GM12878 (cell line): ENCODE measurements at regions not wholly inside any gene's neighbourhood (a gene's known extent, or its start where the extent isn't known, plus 50 kb on each side); places are given as distances from the start of the nearest gene placed in this dataset.

ENCODE experiments used
- ATAC-seq: fragments of 200-7000 bp; cut with Tn5 transposase; 3 replicates; pipeline ENCODE4 v1.9.1; 2020; ENCODE audit warnings: mild to moderate bottlenecking, moderate library complexity
- BruUV-seq: library from RNA; stranded (reverse); fragments of 400-500 nt; replicated peaks from 2 replicates; lab custom pipeline; 2021; lab: Mats Ljungman, UMichigan
- CTCF ChIA-PET: fragments of 300-600 bp; sonication (Branson Sonifier 250); formaldehyde crosslinking; extraction: SDS; loops from one replicate; lab custom pipeline; 2021; ENCODE audit warnings: inconsistent platforms; lab: Yijun Ruan, JAX
- POLR2A ChIA-PET: fragments of 350-600 bp; formaldehyde crosslinking; extraction: SDS; loops from one replicate; lab custom pipeline; 2021; ENCODE audit warnings: inconsistent platforms; lab: Charles Lee
- RAD21 ChIA-PET: fragments of 300-600 bp; sonication (Branson Sonifier 250); formaldehyde crosslinking; loops from one replicate; lab custom pipeline; 2023; ENCODE audit warnings: antibody characterized with exemption; ENCODE audit not compliant: unreplicated experiment; lab: Charles Lee
- SMC1A ChIA-PET: fragments of 300-600 bp; sonication (Branson Sonifier 250); formaldehyde crosslinking; loops from one replicate; lab custom pipeline; 2023; ENCODE audit not compliant: unreplicated experiment, uncharacterized antibody; lab: Charles Lee
- DNase-seq: peaks from one replicate; pipeline ENCODE4 v3.0.0-alpha.2; 2011; ENCODE audit warnings: low read depth, low spot score
- FAIRE-seq: peaks from 3 replicates; lab custom pipeline; 2011; peaks lifted over from hg19 to GRCh38; lab: Jason Lieb, UNC
- H2AFZ ChIP-seq: 2 replicates; pipeline ENCODE4 v1.6.0; 2011; ENCODE audit warnings: low read depth, low read length, control low read depth; ENCODE audit not compliant: control insufficient read depth
- H3K27ac ChIP-seq: 2 replicates; pipeline ENCODE4 v1.5.1; 2011; ENCODE audit warnings: control low read depth; ENCODE audit not compliant: control insufficient read depth, insufficient read depth
- H3K27me3 ChIP-seq, 2 experiments: replicated peaks in 1 of 2; 2 replicates each; pipeline versions ENCODE4 v1.6.0 to v1.6.1; 2011; ENCODE audit warnings: low read length in 1 of 2; ENCODE audit not compliant: control insufficient read depth in 2 of 2, insufficient read depth in 2 of 2
- H3K36me3 ChIP-seq, 2 experiments: 2 replicates each; pipeline ENCODE4 v1.5.1; 2011; ENCODE audit warnings: low read length in 1 of 2; ENCODE audit not compliant: control insufficient read depth in 2 of 2, insufficient read depth in 2 of 2
- H3K4me1 ChIP-seq: 2 replicates; pipeline ENCODE4 v1.6.1; 2011; ENCODE audit warnings: mild to moderate bottlenecking, low read length, moderate library complexity, mixed read lengths; ENCODE audit not compliant: control insufficient read depth, insufficient read depth
- H3K4me2 ChIP-seq: 2 replicates; pipeline ENCODE4 v1.6.0; 2011; ENCODE audit warnings: control low read depth; ENCODE audit not compliant: control insufficient read depth, insufficient read depth
- H3K4me3 ChIP-seq: fragments of 200-600 bp; sonication (generic); 2 replicates; pipeline ENCODE4 v1.5.1; 2016
- H3K79me2 ChIP-seq: 2 replicates; pipeline ENCODE4 v1.6.0; 2011; ENCODE audit warnings: low read length; ENCODE audit not compliant: control insufficient read depth, insufficient read depth
- H3K9ac ChIP-seq: 2 replicates; pipeline ENCODE4 v1.8.0; 2011; ENCODE audit warnings: low read length, control low read depth, mixed read lengths; ENCODE audit not compliant: control insufficient read depth, insufficient read depth
- H3K9me3 ChIP-seq: replicated peaks from 3 replicates; pipeline ENCODE4 v1.5.1; 2011; ENCODE audit warnings: mild to moderate bottlenecking, low read length; ENCODE audit not compliant: control insufficient read depth, insufficient read depth
- H4K20me1 ChIP-seq: 2 replicates; pipeline ENCODE4 v1.6.0; 2011; ENCODE audit not compliant: control insufficient read depth, insufficient read depth
- ASH2L ChIP-seq: fragments of 300-600, 200-600 bp; sonication (generic); IDR thresholded peaks from 2 replicates; pipeline ENCODE4 v1.6.1; 2017; ENCODE audit warnings: low read depth, mild to moderate bottlenecking, borderline replicate concordance
- BACH1 ChIP-seq: fragments of 450-650 bp; IDR thresholded peaks from 2 replicates; pipeline ENCODE4 v1.6.1; 2017; ENCODE audit warnings: mild to moderate bottlenecking, borderline replicate concordance
- CHD1 ChIP-seq: IDR thresholded peaks from 2 replicates; pipeline ENCODE4 v1.6.1; 2012; ENCODE audit warnings: low read depth, low read length, improper control_type of control experiment
- CREB1 ChIP-seq: IDR thresholded peaks from 2 replicates; pipeline ENCODE4 v1.6.1; 2012; ENCODE audit warnings: low read depth, mild to moderate bottlenecking, inconsistent platforms
- CREM ChIP-seq: IDR thresholded peaks from 2 replicates; pipeline ENCODE4 v1.6.1; 2014; ENCODE audit warnings: antibody characterized with exemption, low read depth
- CUX1 ChIP-seq: IDR thresholded peaks from 2 replicates; pipeline ENCODE4 v1.6.1; 2012; ENCODE audit warnings: improper control_type of control experiment, low read depth, low read length; ENCODE audit not compliant: insufficient replicate concordance
- ELK1 ChIP-seq: IDR thresholded peaks from 2 replicates; pipeline ENCODE4 v1.6.1; 2012; ENCODE audit warnings: low read depth, low read length, improper control_type of control experiment
- EP300 ChIP-seq, 2 experiments: fragments of 150-350 bp in 1 of 2; IDR thresholded peaks; 2 replicates each; pipeline ENCODE4 v1.6.1; 2011 to 2012; ENCODE audit warnings: low read depth in 2 of 2, low read length in 2 of 2, borderline replicate concordance in 1 of 2, improper control_type of control experiment in 1 of 2, inconsistent platforms in 1 of 2; ENCODE audit not compliant: control insufficient read depth in 1 of 2
- FOXK2 ChIP-seq: fragments of 450-650 bp; IDR thresholded peaks from 2 replicates; pipeline ENCODE4 v1.6.1; 2017; ENCODE audit warnings: mild to moderate bottlenecking, moderate library complexity
- KAT2A ChIP-seq: conservative IDR thresholded peaks from 2 replicates; pipeline ENCODE4 v1.6.1; 2011; ENCODE audit warnings: low read depth, low read length; ENCODE audit not compliant: control insufficient read depth
- MTA3 ChIP-seq: IDR thresholded peaks from 2 replicates; pipeline ENCODE4 v1.6.1; 2012; ENCODE audit warnings: low read length, inconsistent platforms, borderline replicate concordance
- NR2C1 ChIP-seq: fragments of 450-650 bp; IDR thresholded peaks from 2 replicates; pipeline ENCODE4 v1.6.1; 2017; ENCODE audit warnings: antibody characterized with exemption, mild to moderate bottlenecking, moderate library complexity
- NR2F1 ChIP-seq: fragments of 450-650 bp; conservative IDR thresholded peaks from 2 replicates; pipeline ENCODE4 v1.6.1; 2017; ENCODE audit warnings: mild to moderate bottlenecking
- WGBS: methylation state at CpG from one replicate; pipeline ENCODE4 v1.1.6; 2016; ENCODE audit warnings: low lambda C conversion rate; ENCODE audit not compliant: insufficient replicate concordance, insufficient coverage; ENCODE audit errors: missing lambda C conversion rate; 5-methylcytosine and 5-hydroxymethylcytosine counted together
- in situ Hi-C: fragments of 300-500 bp; cut with MboI; formaldehyde crosslinking; loops from 9 replicates; pipeline ENCODE4 v1.14.3; 2018; ENCODE audit warnings: mixed read lengths
- intact Hi-C: fragments of 100-400 bp; cut with micrococcal nuclease; formaldehyde crosslinking; loops from one replicate; pipeline ENCODE4 v1.14.2; 2022; ENCODE audit not compliant: unreplicated experiment

GRCh38 chr13:102954350-102954749 lies 108.5 kb downstream of the ERCC5 start:
- SMC1A ChIA-PET, result interaction anchor here (0.7 to 5.5 kb wide), 2 partner anchors 10 to 16 kb away, joined by 3 to 20 read pairs; no protein-coding TSS in a partner anchor
- H3K27me3 ChIP-seq, result no peaks in the 10 kb centered on the region

More at GRCh38 chr13:102954350-102954749, 108.5 kb downstream of the ERCC5 start:
- no peak for ATAC-seq
- intact Hi-C loops, result no loop called here
- TF ChIP-seq EP300 (IDR thresholded peaks at IDR 0.05; ENCODE audit: borderline replicate concordance in 1 of 2, control insufficient read depth in 1 of 2, low read depth in 2 of 2, low read length in 2 of 2) (no peak), NR2C1 (no peak), CREM (no peak), ELK1 (no peak), CREB1 (no peak), CUX1 (no peak), ASH2L (no peak), CHD1 (no peak), MTA3 (no peak), KAT2A (no peak), NR2F1 (no peak), FOXK2 (no peak), BACH1 (no peak)
- ChIA-PET CTCF (interaction anchor here (0.8 kb wide), 1 partner anchor 18 kb away, joined by 3 read pairs; no protein-coding TSS in a partner anchor), RAD21 (no interaction called here), POLR2A (no interaction called here)
- Histone ChIP-seq H4K20me1 (no peaks in the 10 kb centered on the region), H2AFZ (no peak overlapping the region), H3K4me3 (no peak overlapping the region), H3K4me1 (no peaks in the 10 kb centered on the region), H3K79me2 (no peaks in the 10 kb centered on the region), H3K36me3 (no peaks in the 10 kb centered on the region), H3K4me2 (no peak overlapping the region), H3K27ac (no peak overlapping the region), H3K9ac (no peak overlapping the region), H3K9me3 (peaks cover 2% of the 10 kb centered on the region; the same call in 1 of the 3 replicates)
- no TSS peak for BruUV-seq
- FAIRE-seq, result no peak
- DNase-seq, result no peak
- WGBS, result 36% methylated on average over 3 of the region's 3 CpGs
- in situ Hi-C loops, result no loop called here
